GM15510 (cell line): ENCODE measurements at regions not wholly inside any gene's neighbourhood (a gene's known extent, or its start where the extent isn't known, plus 50 kb on each side); places are given as distances from the start of the nearest gene placed in this dataset.

Source experiments
- POLR2A ChIP-seq: IDR thresholded peaks from 3 replicates; pipeline ENCODE4 v1.6.1; 2011; ENCODE audit warnings: borderline replicate concordance; ENCODE audit not compliant: insufficient read length; ENCODE audit errors: extremely low read depth

- TF ChIP-seq POLR2A = no peak
These were observed 162.1 kb downstream of the QPCT start for GRCh38 chr2:37506407-37507050.

- no peak for TF ChIP-seq POLR2A
These were observed 162.6 kb downstream of the QPCT start for GRCh38 chr2:37507051-37507410.

GRCh38 chr2:37507703-37508102 is 163.3 kb downstream of the QPCT start:
- TF ChIP-seq POLR2A = no peak

- TF ChIP-seq POLR2A = no peak
These were observed 158.5 kb downstream of the CDC42EP3 start for GRCh38 chr2:37512971-37513370.

GRCh38 chr2:37523814-37524362 is 147.6 kb downstream of the CDC42EP3 start:
- TF ChIP-seq POLR2A = no peak

- TF ChIP-seq POLR2A = no peak
These were observed 145.1 kb downstream of the CDC42EP3 start for GRCh38 chr2:37526323-37526722.

GRCh38 chr2:37526856-37527255 is 144.6 kb downstream of the CDC42EP3 start:
- TF ChIP-seq POLR2A = no peak

- no peak for TF ChIP-seq POLR2A
These were observed 144.1 kb downstream of the CDC42EP3 start for GRCh38 chr2:37527361-37527760.

GRCh38 chr2:37529830-37530415 is 141.5 kb downstream of the CDC42EP3 start:
- TF ChIP-seq POLR2A = no peak

- TF ChIP-seq POLR2A = no peak
These were observed 138.9 kb downstream of the CDC42EP3 start for GRCh38 chr2:37532503-37532902.

GRCh38 chr2:37537316-37537715 is 134.1 kb downstream of the CDC42EP3 start:
- no peak for TF ChIP-seq POLR2A

- TF ChIP-seq POLR2A = no peak
These were observed 129.9 kb downstream of the CDC42EP3 start for GRCh38 chr2:37541516-37541915.

- no peak for TF ChIP-seq POLR2A
These were observed 127.4 kb downstream of the CDC42EP3 start for GRCh38 chr2:37543999-37544557.

- TF ChIP-seq POLR2A = no peak
These were observed 126.8 kb downstream of the CDC42EP3 start for GRCh38 chr2:37544591-37545031.

GRCh38 chr2:37549598-37549997 is 121.8 kb downstream of the CDC42EP3 start:
- no peak for TF ChIP-seq POLR2A

GRCh38 chr2:37550190-37550589 is 121.3 kb downstream of the CDC42EP3 start:
- TF ChIP-seq POLR2A = no peak

GRCh38 chr2:37551783-37552182 is 119.7 kb downstream of the CDC42EP3 start:
- TF ChIP-seq POLR2A = no peak

GRCh38 chr2:37552339-37552738 is 119.1 kb downstream of the CDC42EP3 start:
- no peak for TF ChIP-seq POLR2A
